GM19455 (cell line): ENCODE measurements at regions not wholly inside any gene's neighbourhood (a gene's known extent, or its start where the extent isn't known, plus 50 kb on each side); places are given as distances from the start of the nearest gene placed in this dataset.

Source experiments
- ATAC-seq: cut with Tn5 transposase; IDR thresholded peaks from one replicate; pipeline ENCODE4 v1.9.1; 2021; ENCODE audit not compliant: unreplicated experiment

- ATAC-seq = no peak
Observed at GRCh38 chr2:157179324-157180105, 78.0 kb upstream of the GALNT5 start.

GRCh38 chr2:157180359-157180758 lies 77.1 kb upstream of the GALNT5 start:
- ATAC-seq = no peak

- ATAC-seq = no peak
Observed at GRCh38 chr2:157181234-157181633, 76.3 kb upstream of the GALNT5 start.

GRCh38 chr2:157182204-157182709 lies 75.2 kb upstream of the GALNT5 start:
- ATAC-seq = no peak

GRCh38 chr2:157182834-157183396 lies 74.6 kb upstream of the GALNT5 start:
- ATAC-seq = no peak

- no peak for ATAC-seq
Observed at GRCh38 chr2:157184161-157184895, 73.2 kb upstream of the GALNT5 start.

GRCh38 chr2:157185476-157186227 lies 71.9 kb upstream of the GALNT5 start:
- ATAC-seq = no peak

- no peak for ATAC-seq
Observed at GRCh38 chr2:157190151-157190550, 67.4 kb upstream of the GALNT5 start.

GRCh38 chr2:157191186-157191585 lies 66.3 kb upstream of the GALNT5 start:
- ATAC-seq = no peak

GRCh38 chr2:157192445-157193423 lies 64.8 kb upstream of the GALNT5 start:
- ATAC-seq = peak; percentile 90

- ATAC-seq = no peak
Observed at GRCh38 chr2:157193461-157193860, 64.0 kb upstream of the GALNT5 start.

- peak; percentile 57 for ATAC-seq
Observed at GRCh38 chr2:157194097-157194688, 63.3 kb upstream of the GALNT5 start.

- ATAC-seq = no peak
Observed at GRCh38 chr2:157194844-157195243, 62.7 kb upstream of the GALNT5 start.

GRCh38 chr2:157196956-157197355 lies 60.5 kb upstream of the GALNT5 start:
- no peak for ATAC-seq

- no peak for ATAC-seq
Observed at GRCh38 chr2:157197848-157198247, 59.7 kb upstream of the GALNT5 start.

GRCh38 chr2:157203651-157204050 lies 53.9 kb upstream of the GALNT5 start:
- ATAC-seq = no peak

- no peak for ATAC-seq
Observed at GRCh38 chr2:157204401-157204800, 53.1 kb upstream of the GALNT5 start.

GRCh38 chr2:157206916-157207315 lies 50.6 kb upstream of the GALNT5 start:
- no peak for ATAC-seq
